ENCODE measurements at regions not wholly inside any gene's neighbourhood (a gene's known extent, or its start where the extent isn't known, plus 50 kb on each side); places are given as distances from the start of the nearest gene placed in this dataset.
"Not testable (repeated sequence)": the region's sequence is repeated elsewhere in the genome, so short reads cannot be mapped to it uniquely, and the experiment has no call there.

DNA sequence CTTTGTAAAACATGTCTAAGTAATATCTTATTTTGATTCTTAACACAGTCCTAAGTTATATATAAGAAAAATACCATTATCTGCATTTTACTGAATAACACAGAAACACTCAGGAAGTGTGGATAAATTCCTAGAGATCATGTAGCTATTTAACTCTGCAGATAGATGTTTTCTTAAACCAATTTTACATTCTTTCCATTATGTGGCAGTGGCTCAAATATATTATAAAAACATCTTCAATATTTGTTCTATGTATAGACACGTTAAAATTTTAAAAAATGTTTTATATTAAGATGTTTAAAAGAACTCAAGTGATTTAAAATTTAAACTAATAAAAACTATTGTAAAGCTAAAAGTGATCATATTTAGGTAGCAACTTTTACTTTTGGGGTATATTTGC, 683.8 kb downstream of the DIPK2A start:
- no peak for DNase-seq

DNA sequence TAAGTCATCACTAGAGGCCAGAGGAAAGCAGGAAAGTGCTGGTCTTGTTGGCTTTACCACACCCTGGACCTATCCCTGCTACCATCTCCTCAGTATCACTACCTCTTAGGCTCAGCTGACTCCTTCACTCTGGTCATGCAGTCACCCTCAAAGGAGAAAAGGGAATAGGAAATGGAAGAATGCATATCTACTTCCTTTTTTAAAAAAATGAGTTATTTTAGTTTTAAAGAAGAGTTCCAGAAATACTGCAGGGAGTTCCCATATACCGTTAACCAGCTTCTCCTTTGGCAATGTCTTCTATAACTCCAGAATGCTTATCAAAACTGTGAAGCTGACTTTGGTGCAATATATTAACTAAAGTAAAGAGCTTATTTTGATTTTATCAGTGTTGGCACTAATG, 688.6 kb downstream of the DIPK2A start:
- no peak for DNase-seq

DNA sequence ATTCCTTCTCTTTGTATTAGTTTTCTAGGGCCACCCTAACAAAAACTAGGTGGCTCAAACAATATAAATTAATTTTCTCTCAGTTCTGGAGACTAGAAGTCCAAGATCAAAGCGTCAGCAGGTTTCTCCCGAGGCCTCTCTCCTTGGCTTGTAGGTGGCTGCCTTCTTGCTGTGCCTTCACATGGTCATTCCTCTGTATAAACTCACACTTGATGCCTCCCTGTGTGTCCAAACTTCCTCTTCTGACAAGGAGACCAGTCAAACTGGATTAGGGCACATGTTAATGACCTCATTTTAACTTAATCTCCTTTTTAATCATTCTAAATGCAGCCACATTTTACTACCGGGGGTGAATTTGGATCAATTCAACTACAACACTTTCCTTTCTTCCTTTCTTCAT, 691.1 kb downstream of the DIPK2A start:
- DNase-seq, result no peak

DNA sequence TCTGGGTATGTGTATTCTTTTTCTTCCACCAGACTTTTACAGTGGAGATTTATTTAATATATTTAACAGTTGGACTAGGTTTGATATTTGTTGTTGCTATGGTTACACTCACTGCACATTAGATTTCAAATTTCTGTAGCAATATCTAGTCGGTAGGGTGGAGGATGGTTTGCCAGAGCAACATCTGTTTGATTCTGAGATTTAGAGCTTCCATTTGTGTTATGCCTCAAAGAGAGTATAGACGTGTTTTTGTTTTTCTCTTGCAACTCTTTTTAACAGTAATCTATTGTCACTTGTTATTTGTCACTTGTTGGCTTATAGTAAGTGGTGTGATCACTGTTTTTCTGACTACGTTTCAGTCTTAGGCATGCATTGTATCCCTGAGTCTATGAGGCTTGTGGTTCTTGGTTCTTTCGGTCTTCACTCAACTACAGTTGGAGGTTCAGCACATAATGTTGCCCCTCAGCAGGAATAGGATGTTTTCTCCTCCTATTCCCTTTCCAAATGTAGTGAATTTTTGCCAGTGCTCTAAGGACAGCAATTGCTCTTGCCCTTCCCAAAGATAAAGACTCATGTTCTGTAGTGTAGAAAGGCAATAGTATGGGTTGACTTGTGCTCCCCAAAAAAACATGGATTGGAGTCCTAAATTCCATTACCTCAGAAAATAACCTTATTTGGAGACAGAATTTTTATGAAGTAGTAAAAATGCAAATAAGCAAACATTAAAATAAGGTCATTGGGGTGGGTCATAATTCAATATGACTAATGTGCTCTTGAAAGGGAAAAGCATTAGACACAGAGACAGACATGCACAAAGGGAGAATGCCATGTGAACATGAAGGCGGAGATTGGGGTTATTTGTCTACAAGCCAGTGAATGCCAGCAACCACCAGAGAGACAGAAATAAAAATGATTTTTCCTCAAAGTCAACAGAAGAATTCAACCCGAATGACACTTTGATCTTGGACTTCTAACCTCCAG, 692.1 kb downstream of the DIPK2A start:
- no peak for DNase-seq

DNA sequence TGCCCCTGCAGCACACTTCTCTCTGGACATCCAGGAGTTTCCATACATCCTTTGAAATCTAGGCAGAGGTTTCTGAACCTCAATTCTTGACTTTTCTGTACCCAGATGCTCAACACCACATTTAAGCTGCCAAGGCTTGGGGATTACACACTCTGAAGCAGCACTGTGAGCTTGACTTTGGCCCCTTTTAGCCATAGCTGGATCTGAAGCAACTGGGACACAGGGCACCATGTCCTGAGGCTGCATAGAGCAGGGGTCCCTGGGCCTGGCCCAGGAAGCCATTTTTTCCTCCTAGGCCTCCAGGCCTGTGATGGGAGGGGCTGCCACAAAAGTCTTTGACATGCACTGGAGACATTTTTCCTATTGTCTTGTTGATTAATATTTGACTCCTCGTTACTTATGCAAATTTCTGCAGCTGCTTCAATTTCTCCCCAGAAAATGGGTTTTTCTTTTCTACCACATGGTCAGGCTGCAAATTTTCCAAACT, 694.0 kb downstream of the DIPK2A start:
- no peak for DNase-seq

DNA sequence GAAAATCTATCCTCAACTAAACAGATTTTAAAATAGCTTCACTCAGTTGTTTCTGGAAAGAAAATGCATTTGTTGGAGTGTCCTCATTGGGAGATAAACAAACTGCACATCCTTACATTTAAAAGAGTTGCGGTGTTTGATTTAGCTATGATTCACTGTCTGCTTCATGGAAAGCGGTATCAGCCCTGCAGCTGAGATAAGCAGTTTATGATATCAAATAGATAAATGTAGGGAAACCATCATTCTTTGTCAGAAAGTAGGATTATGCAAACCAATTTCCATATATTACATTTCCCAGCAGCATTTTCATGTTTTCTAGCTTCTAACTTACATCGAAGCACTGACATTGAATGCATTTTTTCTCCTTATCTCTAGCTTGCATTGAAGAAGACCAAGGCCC, 698.9 kb downstream of the DIPK2A start:
- DNase-seq, result no peak

DNA sequence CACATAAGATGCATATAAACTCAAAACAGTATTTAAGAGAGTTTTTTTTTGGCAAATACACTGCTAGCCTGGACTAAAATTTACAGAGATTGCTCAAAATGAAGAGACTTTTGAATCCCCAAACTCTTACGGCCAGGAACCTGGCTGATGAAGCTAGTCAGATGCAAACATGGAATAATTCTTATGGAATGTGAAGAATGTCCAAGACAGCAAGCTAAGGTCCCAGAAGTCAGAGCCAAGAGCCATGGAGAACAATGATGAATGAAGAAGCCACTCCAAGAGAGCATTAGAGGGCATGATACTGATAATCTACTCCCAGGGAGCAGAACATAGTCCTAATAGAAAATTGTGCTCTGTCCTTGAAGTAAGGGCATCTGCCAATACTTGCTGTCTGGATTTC, 705.5 kb downstream of the DIPK2A start:
- no peak for DNase-seq

DNA sequence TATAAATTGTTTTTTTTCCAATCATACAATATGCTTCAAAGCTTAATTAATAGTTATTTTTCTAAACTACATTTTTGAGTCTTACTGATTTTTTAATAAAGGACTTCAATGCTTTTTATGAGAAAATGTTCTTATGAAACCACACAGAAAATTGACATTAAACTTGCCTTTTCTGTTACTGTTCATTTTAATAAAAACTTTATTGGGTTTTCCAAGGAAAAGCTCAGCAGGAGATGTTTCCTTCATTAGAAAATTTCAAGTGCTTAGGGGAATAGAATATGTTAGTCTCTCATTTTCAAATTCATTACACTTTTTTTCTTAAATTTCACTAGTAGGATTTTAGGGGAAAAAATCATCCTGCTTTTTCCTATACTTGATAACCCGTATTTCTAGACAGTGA, 711.4 kb downstream of the DIPK2A start:
- DNase-seq, result no peak

DNA sequence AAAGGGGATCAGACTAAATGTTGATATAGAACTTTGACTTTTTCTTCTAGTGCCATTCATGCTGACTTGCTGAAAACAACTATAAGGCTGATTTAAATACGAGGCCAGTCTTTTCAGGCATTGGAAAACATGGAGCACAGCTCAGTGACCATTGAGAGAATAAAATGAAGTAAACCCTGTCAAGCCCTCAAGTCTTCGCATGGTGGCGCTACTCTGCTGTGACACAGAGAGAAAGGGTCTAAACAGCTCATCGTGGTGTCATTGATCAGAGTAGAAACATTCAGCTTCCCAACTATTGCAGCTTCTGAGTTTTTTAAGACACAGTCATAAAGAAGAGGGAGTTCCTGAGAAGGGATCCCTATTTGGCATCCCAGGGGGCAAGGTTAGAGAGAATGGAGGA, 716.2 kb downstream of the DIPK2A start:
- DNase-seq, result no peak

DNA sequence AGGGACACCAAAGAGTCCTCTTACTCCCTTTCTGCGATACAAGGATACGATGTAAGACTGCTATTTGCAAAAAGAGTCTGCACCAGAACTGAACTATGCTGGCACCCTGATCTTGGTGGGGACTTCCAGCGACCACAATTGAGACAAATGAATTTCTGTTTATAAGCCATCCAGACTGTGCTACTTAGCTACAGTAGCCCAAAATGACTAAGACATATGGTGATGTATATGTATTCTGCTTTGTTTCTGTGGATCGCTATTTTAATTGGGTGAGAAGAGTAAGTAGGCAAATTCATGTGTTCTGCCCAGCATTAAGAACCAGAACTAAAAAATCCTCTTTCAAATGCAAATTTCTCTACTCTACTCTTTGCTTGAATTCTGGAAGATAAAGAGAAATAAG, 720.9 kb downstream of the DIPK2A start:
- no peak for DNase-seq

DNA sequence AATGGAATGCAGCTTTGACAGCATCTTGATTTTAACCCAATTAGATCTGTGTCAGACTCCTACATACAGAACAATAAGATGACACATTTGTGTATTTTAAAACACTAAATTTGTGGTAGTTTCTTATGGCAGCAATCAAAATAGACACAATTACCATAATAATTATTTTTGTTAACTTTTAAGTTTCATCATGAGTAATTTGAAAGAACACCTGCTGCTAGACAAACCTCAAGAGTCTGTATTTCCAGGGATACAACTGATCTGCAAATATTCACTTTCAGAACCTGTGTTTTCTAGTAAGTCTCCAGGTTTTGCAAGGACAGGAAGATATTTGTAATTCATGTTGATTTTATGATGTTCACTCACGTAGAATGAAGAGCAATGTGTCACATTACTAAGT, 736.8 kb downstream of the DIPK2A start:
- no peak for DNase-seq

DNA sequence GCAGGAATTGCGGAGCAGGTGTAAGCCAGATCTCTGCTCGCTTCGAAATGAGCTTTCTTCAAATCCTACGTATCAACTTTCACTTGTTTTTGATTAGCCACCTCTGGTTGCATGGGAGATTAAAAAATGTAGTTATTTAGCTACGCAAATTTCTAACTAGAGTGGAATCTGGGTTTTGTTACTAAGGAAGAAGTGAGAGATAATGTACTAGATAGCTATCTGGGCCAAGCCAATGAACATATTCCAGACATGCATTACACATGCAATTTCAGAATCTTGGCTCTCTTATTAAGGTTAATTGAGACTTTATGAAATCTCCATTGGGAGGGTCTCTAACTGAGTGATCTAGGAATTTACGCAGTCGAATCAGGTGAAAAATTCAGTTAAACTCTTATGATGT, 765.7 kb downstream of the DIPK2A start:
- DNase-seq, result no peak

DNA sequence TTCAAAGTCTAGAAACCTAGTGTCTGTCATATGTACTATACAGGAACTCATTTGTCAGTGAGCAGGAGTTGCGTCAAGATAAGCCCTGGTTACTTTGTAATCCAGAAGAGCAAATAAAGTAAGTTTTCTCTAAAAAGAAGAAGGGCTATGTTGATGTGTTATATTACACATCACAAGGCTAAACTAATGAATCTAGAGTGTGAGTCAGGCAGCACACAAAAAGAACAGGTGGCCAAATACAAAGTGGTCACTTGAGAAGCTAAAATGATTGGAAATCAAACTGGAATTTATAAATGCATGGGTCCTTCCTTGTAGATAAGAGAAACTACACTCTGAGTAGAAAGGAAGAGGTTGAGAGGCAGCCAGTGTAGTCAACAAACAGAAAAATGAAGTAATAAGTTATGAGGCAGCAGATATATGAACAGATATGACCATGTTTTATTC, 771.6 kb downstream of the DIPK2A start:
- DNase-seq, result no peak

DNA sequence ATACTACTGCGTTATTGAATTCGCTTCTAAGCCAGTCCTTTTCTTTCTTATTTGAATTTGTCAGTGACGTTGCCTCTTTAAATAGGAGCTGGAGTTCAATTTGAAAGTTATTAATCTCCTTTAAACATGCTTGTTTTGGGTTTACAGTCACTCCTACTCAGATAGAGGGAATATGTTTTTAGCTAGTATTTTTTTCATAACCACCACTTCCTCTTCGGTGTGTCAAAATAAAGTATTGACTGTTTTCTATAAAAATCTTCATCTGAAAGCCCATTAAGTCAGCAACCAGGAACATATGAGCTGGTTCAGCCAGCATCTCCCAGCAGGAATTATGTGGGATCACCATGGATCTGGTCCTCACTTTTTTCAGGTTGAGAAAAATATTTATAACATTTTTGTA, 772.9 kb downstream of the DIPK2A start:
- DNase-seq, result no peak

DNA sequence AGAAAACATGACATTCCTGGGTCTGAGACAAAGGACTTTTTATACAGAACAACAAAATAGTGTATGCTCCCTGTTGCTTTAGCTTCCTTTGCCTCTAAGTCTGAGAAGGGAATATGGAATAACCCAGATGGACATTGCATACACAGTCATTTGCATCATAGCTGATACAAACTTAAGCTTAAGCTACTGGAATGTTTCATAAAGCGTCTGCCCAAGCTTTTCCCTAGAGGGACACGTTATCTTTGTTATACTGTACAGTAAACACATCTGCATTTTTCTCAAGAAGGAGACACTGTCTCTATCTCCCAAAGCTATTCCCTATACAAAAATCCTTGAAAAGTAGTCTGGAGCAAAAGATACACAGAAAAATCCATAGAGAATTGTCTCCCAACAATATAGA, 775.0 kb downstream of the DIPK2A start:
- DNase-seq, result no peak

DNA sequence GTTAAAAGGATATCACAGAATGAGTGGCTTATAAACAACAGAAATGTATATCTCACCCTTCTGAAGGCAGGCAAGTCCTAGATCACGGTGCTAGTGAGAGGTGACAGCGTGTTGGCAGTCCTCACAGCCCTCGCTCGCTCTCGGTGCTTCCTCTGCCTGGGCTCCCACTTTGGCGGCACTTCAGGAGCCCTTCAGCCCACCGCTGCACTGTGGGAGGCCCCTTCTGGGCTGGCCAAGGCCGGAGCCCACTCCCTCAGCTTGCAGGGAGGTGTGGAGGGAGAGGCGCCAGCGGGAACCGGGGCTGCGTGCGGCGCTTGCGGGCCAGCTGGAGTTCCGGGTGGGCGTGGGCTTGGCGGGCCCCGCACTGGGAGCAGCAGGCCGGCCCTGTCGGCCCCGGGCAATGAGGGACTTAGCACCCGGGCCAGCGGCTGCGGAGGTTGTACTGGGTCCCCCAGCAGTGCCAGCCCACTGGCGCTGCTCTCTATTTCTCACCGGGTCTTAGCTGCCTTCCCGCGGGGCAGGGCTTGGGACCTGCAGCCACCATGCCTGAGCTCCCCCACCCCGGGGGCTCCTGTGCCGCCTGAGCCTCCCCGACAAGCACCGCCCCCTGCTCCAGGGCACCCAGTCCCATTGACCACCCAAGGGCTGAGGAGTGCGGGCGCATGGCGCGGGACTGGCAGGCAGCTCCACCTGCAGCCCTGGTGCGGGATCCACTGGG, 778.1 kb downstream of the DIPK2A start:
- DNase-seq, result not testable (repeated sequence)

DNA sequence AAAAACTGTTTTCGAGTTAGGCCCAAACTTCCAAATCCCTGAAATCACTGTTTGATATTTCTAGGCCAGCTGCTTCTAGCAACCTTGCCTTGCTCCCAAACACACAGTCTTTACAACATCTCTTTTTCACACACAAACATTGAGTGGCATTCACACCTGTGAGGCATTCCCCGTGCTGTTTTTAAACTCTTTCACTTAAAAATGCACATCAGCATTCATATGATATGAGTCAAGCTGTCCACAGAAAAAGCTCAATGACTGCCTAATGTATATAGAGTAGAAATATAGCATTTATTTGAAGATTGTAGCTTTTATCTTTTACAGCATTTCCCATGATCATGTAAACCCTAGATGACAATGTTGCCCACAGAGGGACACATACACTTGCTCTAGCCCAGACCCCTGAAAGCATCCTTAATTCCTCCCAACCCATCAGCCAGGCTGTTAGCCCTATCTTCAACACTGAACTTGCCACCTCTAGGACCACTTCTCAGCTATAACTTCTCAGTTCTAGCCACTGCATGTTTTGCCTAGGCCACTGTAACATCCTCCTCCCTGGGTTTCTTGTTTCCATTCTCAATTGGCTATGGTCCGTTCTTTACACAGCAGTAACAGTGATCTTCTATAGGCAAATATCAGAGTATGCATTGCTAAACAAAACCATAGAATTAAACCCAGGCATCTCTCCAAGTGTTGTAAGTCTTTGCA, 782.6 kb downstream of the DIPK2A start:
- no peak for DNase-seq

DNA sequence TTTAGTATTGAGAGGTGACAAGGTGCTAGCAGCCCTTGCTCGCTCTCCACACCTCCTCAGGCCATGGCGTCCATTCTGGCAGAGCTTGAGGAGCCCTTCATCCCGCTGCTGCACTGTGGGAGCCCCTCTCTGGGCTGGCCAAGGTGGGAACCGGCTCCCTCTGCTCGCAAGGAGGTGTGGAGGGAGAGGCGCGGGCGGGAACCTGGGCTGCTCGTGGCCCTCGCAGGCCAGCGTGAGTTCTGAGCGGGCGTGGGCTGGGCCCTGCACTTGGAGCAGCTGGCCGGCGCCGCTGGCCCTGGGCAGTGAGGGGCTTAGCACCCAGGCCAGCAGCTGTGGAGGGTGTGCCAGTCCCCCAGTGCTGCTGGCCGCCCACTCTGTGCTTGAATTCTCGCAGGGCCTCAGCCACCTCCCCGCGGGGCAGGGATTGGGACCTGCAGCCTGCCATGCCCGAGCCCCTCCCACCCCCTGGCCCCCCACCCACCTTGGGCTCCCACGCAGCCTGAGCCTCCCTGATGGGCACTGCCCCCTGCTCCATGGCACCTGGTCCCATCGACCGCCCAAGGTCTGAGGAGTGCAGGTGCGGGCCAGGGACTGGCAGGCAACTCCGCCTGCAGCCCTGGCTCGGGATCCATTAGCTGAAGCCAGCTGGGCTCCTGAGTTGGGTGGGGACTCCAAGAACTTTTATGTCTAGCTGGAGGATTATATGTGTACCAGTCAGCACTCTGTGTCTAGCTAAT, 785.2 kb downstream of the DIPK2A start:
- DNase-seq, result no peak

DNA sequence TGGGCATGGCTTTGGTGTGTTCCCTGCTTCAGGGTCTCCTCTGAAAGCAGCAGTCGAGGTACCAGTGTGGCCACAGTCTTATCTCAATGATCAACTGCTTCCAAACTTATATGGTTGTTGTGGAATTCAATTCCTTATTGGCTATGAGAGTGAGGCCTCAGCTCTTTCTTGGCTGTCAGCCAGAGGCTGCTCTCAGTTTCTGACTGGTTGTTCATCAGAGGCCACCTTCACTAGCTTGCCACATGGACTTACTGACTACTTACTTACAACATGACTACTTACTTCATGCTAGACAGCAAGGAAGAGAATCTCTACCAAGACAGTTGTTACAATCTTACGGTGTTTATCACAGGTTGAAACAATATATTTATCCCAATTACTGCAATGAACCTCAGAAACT, 789.2 kb downstream of the DIPK2A start:
- no peak for DNase-seq

DNA sequence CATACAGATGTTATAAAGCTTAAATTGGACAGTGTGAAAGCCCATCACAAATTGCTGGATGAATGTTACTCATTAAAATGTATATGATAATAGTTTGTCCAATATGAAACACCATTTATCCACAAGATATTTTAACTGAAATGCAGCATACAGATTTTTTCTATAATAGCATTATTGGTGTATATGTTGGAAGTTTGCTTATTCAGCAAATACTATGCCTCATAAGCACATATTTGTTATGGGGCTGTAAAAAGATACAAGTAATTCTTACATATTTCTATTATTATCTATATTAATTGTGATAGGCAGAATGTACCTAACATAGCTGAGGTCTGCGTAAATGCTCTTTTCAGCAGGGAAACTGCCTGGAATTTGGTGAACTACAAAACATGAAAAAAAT, 790.5 kb downstream of the DIPK2A start:
- no peak for DNase-seq

DNA sequence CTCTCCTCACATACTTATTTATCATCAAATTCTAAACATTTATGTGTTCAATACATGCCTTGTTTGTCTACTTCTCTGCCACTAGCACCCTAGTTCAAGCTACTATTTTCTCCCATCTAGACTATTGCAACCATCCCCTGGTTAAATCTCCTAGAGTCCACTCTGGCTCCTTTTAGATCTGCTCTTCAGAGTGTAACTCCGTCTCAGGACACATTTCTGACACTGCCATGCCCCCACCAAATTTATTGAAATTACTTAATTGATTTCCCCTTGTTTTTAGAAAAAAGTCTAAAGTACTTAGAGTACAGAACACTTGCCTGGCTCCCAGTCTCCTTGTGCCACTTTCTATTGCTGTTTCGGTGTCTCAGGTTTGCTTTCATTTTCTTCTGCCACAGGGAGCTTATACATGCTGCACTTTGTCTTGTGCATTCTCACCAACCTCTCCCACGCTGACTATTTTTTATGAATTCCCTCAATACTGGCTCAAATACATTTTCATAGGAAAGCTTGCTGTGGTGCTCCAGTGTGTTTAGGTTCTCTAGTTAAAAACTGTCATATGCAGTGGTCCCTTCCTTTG, 792.3 kb downstream of the DIPK2A start:
- no peak for DNase-seq

DNA sequence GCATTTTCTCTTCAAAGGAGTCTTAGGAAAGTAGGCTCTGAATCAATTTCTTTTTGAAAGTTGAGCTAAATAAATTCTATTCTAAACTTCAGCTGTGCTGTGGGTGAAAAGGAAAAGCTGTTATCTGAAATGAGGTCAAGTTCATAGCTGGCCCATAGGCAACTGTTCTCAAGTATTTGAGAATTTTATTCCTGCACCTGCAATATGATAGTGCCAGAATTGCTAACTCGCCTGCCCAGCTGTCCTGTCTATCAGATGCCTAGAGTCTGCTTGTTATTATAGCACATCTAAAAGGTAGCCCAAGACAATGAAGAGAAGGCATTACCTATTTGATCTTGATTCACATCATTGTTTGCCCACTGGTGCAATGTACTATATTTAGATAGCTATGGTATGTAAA, 798.7 kb downstream of the DIPK2A start:
- no peak for DNase-seq
